ENCODE measurements at regions not wholly inside any gene's neighbourhood (a gene's known extent, or its start where the extent isn't known, plus 50 kb on each side); places are given as distances from the start of the nearest gene placed in this dataset.
"Not testable (repeated sequence)": the region's sequence is repeated elsewhere in the genome, so short reads cannot be mapped to it uniquely, and the experiment has no call there.

- H3K4me2 ChIP-seq; H3F3A ChIP-seq (replicated peaks; ENCODE audit: low read depth); H2AFZ ChIP-seq; ATAC-seq; H3K4me1 ChIP-seq (ENCODE audit: insufficient read depth); H4K20me1 ChIP-seq (replicated peaks; ENCODE audit: insufficient read depth); H3K36me3 ChIP-seq (ENCODE audit: insufficient read depth); H3K27ac Mint-ChIP-seq; H3K27me3 ChIP-seq (ENCODE audit: insufficient read depth); H3K9me2 ChIP-seq (ENCODE audit: insufficient read depth); H3K79me2 ChIP-seq (replicated peaks; ENCODE audit: insufficient read depth); H3K9me3 Mint-ChIP-seq; H3K27ac ChIP-seq (ENCODE audit: low read depth); DNase-seq (ENCODE audit: low spot score); H3K4me1 Mint-ChIP-seq; H3K27me3 Mint-ChIP-seq (ENCODE audit: insufficient read depth, low read depth, poor library complexity); H3K36me3 Mint-ChIP-seq (ENCODE audit: low read depth); H3K4me3 ChIP-seq; H3K4me3 Mint-ChIP-seq: not testable (repeated sequence)
Observed at GRCh38 chr7:73244782-73245311, 63.8 kb downstream of the NSUN5 start.

- peak; percentile 89 for ATAC-seq
- H4K20me1 ChIP-seq (replicated peaks; ENCODE audit: insufficient read depth); DNase-seq (ENCODE audit: low spot score); H3K4me3 Mint-ChIP-seq; H3K36me3 ChIP-seq (ENCODE audit: insufficient read depth); H3K4me1 ChIP-seq (ENCODE audit: insufficient read depth); H3K9me3 Mint-ChIP-seq; H3K79me2 ChIP-seq (replicated peaks; ENCODE audit: insufficient read depth); H3K4me2 ChIP-seq; H3K27ac Mint-ChIP-seq; H3K27ac ChIP-seq (ENCODE audit: low read depth); H3F3A ChIP-seq (replicated peaks; ENCODE audit: low read depth); H3K27me3 ChIP-seq (ENCODE audit: insufficient read depth); H3K9me2 ChIP-seq (ENCODE audit: insufficient read depth); H3K36me3 Mint-ChIP-seq (ENCODE audit: low read depth); H2AFZ ChIP-seq; H3K4me1 Mint-ChIP-seq; H3K27me3 Mint-ChIP-seq (ENCODE audit: insufficient read depth, low read depth, poor library complexity): not testable (repeated sequence)
- 0 out of 2 replicates have a peak, but pooled peaks have one; percentile 19 for TF ChIP-seq POLR2AphosphoS5 (IDR thresholded peaks at IDR 0.05; ENCODE audit: low read depth)
- H3K4me3 ChIP-seq, result peak overlapping the region; percentile 48; the same call in 1 of the 2 replicates
Observed at GRCh38 chr7:73234994-73235717, 73.5 kb downstream of the NSUN5 start.

- not testable (repeated sequence) for H3K27me3 Mint-ChIP-seq (ENCODE audit: insufficient read depth, low read depth, poor library complexity); H2AFZ ChIP-seq; ATAC-seq; H3K79me2 ChIP-seq (replicated peaks; ENCODE audit: insufficient read depth); H3K9me2 ChIP-seq (ENCODE audit: insufficient read depth); H3K9me3 Mint-ChIP-seq; H3K4me1 Mint-ChIP-seq; H3K27ac ChIP-seq (ENCODE audit: low read depth); DNase-seq (ENCODE audit: low spot score); H3K27me3 ChIP-seq (ENCODE audit: insufficient read depth); H3K36me3 ChIP-seq (ENCODE audit: insufficient read depth); H3F3A ChIP-seq (replicated peaks; ENCODE audit: low read depth); H3K4me3 Mint-ChIP-seq; H3K36me3 Mint-ChIP-seq (ENCODE audit: low read depth); H3K4me3 ChIP-seq; H4K20me1 ChIP-seq (replicated peaks; ENCODE audit: insufficient read depth); H3K4me2 ChIP-seq; H3K27ac Mint-ChIP-seq; H3K4me1 ChIP-seq (ENCODE audit: insufficient read depth)
Observed at GRCh38 chr7:73225745-73226144, 82.9 kb downstream of the NSUN5 start.

- not testable (repeated sequence) for H3K79me2 ChIP-seq (replicated peaks; ENCODE audit: insufficient read depth); H4K20me1 ChIP-seq (replicated peaks; ENCODE audit: insufficient read depth); H3K36me3 ChIP-seq (ENCODE audit: insufficient read depth); H3K27me3 ChIP-seq (ENCODE audit: insufficient read depth); H3K36me3 Mint-ChIP-seq (ENCODE audit: low read depth); H3K27me3 Mint-ChIP-seq (ENCODE audit: insufficient read depth, low read depth, poor library complexity); H3K27ac ChIP-seq (ENCODE audit: low read depth); DNase-seq (ENCODE audit: low spot score); H2AFZ ChIP-seq; H3K4me3 ChIP-seq; ATAC-seq; H3K27ac Mint-ChIP-seq; H3K9me3 Mint-ChIP-seq; H3K4me1 ChIP-seq (ENCODE audit: insufficient read depth); H3F3A ChIP-seq (replicated peaks; ENCODE audit: low read depth); H3K4me2 ChIP-seq; H3K4me1 Mint-ChIP-seq; H3K9me2 ChIP-seq (ENCODE audit: insufficient read depth); H3K4me3 Mint-ChIP-seq
Observed at GRCh38 chr7:73221724-73222123, 86.9 kb downstream of the NSUN5 start.

- not testable (repeated sequence) for H3K4me2 ChIP-seq, H3K9me3 Mint-ChIP-seq
Observed at GRCh38 chr7:73220766-73221370, 87.8 kb downstream of the NSUN5 start.

GRCh38 chr7:73220357-73220756 is 88.3 kb downstream of the NSUN5 start:
- not testable (repeated sequence) for ATAC-seq; H3K9me3 Mint-ChIP-seq; H3K27me3 ChIP-seq (ENCODE audit: insufficient read depth); H3K27ac Mint-ChIP-seq; H3K79me2 ChIP-seq (replicated peaks; ENCODE audit: insufficient read depth); H3K27me3 Mint-ChIP-seq (ENCODE audit: insufficient read depth, low read depth, poor library complexity); H3F3A ChIP-seq (replicated peaks; ENCODE audit: low read depth); H3K4me3 ChIP-seq; H3K4me3 Mint-ChIP-seq; H3K4me1 ChIP-seq (ENCODE audit: insufficient read depth); H4K20me1 ChIP-seq (replicated peaks; ENCODE audit: insufficient read depth); H3K4me1 Mint-ChIP-seq; DNase-seq (ENCODE audit: low spot score); H3K36me3 Mint-ChIP-seq (ENCODE audit: low read depth); H2AFZ ChIP-seq; H3K27ac ChIP-seq (ENCODE audit: low read depth); H3K4me2 ChIP-seq; H3K36me3 ChIP-seq (ENCODE audit: insufficient read depth); H3K9me2 ChIP-seq (ENCODE audit: insufficient read depth)

More at GRCh38 chr7:73220766-73221370, 87.8 kb downstream of the NSUN5 start:
- H3K27ac Mint-ChIP-seq; H3K27me3 Mint-ChIP-seq (ENCODE audit: insufficient read depth, low read depth, poor library complexity); DNase-seq (ENCODE audit: low spot score); H3K36me3 ChIP-seq (ENCODE audit: insufficient read depth); H2AFZ ChIP-seq; H4K20me1 ChIP-seq (replicated peaks; ENCODE audit: insufficient read depth); H3K36me3 Mint-ChIP-seq (ENCODE audit: low read depth); H3K4me3 Mint-ChIP-seq; H3K4me1 Mint-ChIP-seq; H3K9me2 ChIP-seq (ENCODE audit: insufficient read depth); ATAC-seq; H3K4me3 ChIP-seq; H3K27ac ChIP-seq (ENCODE audit: low read depth); H3K27me3 ChIP-seq (ENCODE audit: insufficient read depth); H3F3A ChIP-seq (replicated peaks; ENCODE audit: low read depth); H3K4me1 ChIP-seq (ENCODE audit: insufficient read depth); H3K79me2 ChIP-seq (replicated peaks; ENCODE audit: insufficient read depth): not testable (repeated sequence)

Data from GM23338 (cell line).